ENCODE measurements at regions not wholly inside any gene's neighbourhood (a gene's known extent, or its start where the extent isn't known, plus 50 kb on each side); places are given as distances from the start of the nearest gene placed in this dataset.

DNA sequence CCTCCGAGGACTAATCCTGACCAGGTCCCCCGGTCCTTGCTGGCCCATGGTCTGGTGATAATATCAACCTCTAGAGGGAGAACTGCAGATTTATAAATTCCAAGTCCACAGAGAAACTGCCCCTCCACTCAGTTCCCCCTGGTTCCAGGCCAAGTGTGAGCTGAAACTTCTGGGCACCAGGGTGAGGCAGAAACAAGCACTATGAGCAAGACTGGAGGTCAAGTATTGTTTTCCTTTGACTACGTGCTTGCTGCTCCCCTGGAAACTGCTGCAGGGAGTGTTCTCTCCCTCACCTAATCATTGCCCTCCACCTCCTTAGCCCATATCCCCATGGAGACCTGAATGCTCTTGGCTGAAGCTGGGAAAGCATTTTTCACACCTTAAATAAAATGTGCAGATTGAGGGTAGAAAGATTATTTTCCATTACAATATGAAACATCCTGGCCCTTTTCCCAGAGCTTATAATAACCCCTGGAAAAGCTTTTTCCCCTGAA is 135.2 kb downstream of the RDH14 start:
- TF ChIP-seq JUN (IDR thresholded peaks at IDR 0.05; ENCODE audit: borderline replicate concordance, insufficient read depth, insufficient read length, low read depth) (no peak), POLR2A (IDR thresholded peaks at IDR 0.05; ENCODE audit: low read depth, low read length) (no peak)
- TF ChIP-seq, protein P1, sequence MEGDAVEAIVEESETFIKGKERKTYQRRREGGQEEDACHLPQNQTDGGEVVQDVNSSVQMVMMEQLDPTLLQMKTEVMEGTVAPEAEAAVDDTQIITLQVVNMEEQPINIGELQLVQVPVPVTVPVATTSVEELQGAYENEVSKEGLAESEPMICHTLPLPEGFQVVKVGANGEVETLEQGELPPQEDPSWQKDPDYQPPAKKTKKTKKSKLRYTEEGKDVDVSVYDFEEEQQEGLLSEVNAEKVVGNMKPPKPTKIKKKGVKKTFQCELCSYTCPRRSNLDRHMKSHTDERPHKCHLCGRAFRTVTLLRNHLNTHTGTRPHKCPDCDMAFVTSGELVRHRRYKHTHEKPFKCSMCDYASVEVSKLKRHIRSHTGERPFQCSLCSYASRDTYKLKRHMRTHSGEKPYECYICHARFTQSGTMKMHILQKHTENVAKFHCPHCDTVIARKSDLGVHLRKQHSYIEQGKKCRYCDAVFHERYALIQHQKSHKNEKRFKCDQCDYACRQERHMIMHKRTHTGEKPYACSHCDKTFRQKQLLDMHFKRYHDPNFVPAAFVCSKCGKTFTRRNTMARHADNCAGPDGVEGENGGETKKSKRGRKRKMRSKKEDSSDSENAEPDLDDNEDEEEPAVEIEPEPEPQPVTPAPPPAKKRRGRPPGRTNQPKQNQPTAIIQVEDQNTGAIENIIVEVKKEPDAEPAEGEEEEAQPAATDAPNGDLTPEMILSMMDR (IDR thresholded peaks at IDR 0.05; ENCODE audit: extremely low read depth in 1 of 2, insufficient read depth in 1 of 2, low read depth in 1 of 2, low read length in 2 of 2): no peak

Data from endothelial cell of umbilical vein (primary cell).